ENCODE measurements at regions not wholly inside any gene's neighbourhood (a gene's known extent, or its start where the extent isn't known, plus 50 kb on each side); places are given as distances from the start of the nearest gene placed in this dataset.

- TF ChIP-seq CTCF (IDR thresholded peaks at IDR 0.05 in 2 of 3, conservative IDR thresholded peaks at IDR 0.05 in 1 of 3; ENCODE audit: borderline replicate concordance in 1 of 3, insufficient read depth in 1 of 3, low read depth in 2 of 3, low read length in 2 of 3) (no peak), ATF3 (IDR thresholded peaks at IDR 0.05) (no peak), MAX (IDR thresholded peaks at IDR 0.05) (no peak), POLR2A (IDR thresholded peaks at IDR 0.05; ENCODE audit: borderline replicate concordance, extremely low read depth, insufficient read depth, insufficient read length) (no peak), EGR1 (IDR thresholded peaks at IDR 0.05; ENCODE audit: low read depth) (no peak), EZH2 (IDR thresholded peaks at IDR 0.05) (no peak), CEBPB (IDR thresholded peaks at IDR 0.05; ENCODE audit: low read depth) (no peak), EZH2phosphoT487 (IDR thresholded peaks at IDR 0.05; ENCODE audit: borderline replicate concordance) (no peak), POLR2AphosphoS5 (IDR thresholded peaks at IDR 0.05; ENCODE audit: low read depth, low read length) (no peak), RAD21 (IDR thresholded peaks at IDR 0.05; ENCODE audit: low read depth) (no peak), SRF (IDR thresholded peaks at IDR 0.05; ENCODE audit: low read depth) (no peak), FOSL1 (IDR thresholded peaks at IDR 0.05; ENCODE audit: low read depth) (no peak), REST (IDR thresholded peaks at IDR 0.05; ENCODE audit: low read depth) (no peak)
Measured at GRCh38 chr6:98516206-98516605, 318.2 kb upstream of the POU3F2 start.

Data from HCT116 (cell line).